Heart left ventricle (tissue), 16 donors: ENCODE measurements at regions not wholly inside any gene's neighbourhood (a gene's known extent, or its start where the extent isn't known, plus 50 kb on each side); places are given as distances from the start of the nearest gene placed in this dataset.

Experiments
- ATAC-seq, 4 donors: fragments of 200-7000 bp; cut with Tn5 transposase; one replicate each; pipeline ENCODE4 v1.9.1; 2020 to 2022; ENCODE audit warnings: moderate library complexity in 4 of 4, mild to moderate bottlenecking in 3 of 4, moderate number of reproducible peaks in 1 of 4
- DNase-seq, 5 donors: peaks; one replicate each; pipeline ENCODE4 v3.0.0-alpha.2; 2020
- H3K27ac ChIP-seq, 12 donors: fragments of 200-600 bp; sonication (generic) in 4 of 12; one replicate each; pipeline versions ENCODE4 v1.5.0 to v1.8.0; 2016 to 2022; ENCODE audit warnings: mild to moderate bottlenecking in 2 of 12
- H3K27me3 ChIP-seq, 9 donors: fragments of 200-600 bp; sonication (generic) in 2 of 9; one replicate each; pipeline versions ENCODE4 v1.5.1 to v1.8.0; 2016 to 2022; ENCODE audit warnings: mild to moderate bottlenecking in 3 of 9
- H3K36me3 ChIP-seq, 9 donors: fragments of 200-600 bp; sonication (generic) in 2 of 9; one replicate each; pipeline versions ENCODE4 v1.5.0 to v1.8.0; 2018 to 2022; ENCODE audit warnings: mild to moderate bottlenecking in 2 of 9
- H3K4me1 ChIP-seq, 12 donors: fragments of 200-600 bp; sonication (generic) in 4 of 12; one replicate each; pipeline versions ENCODE4 v1.5.0 to v1.8.0; 2016 to 2022; ENCODE audit warnings: mild to moderate bottlenecking in 3 of 12
- H3K4me3 ChIP-seq, 12 donors: fragments of 200-600 bp; sonication (generic) in 4 of 12; one replicate each; pipeline versions ENCODE4 v1.5.0 to v1.8.0; 2017 to 2022; ENCODE audit warnings: mild to moderate bottlenecking in 9 of 12, moderate library complexity in 4 of 12
- H3K9me3 ChIP-seq, 12 donors: fragments of 200-600 bp; sonication (generic) in 4 of 12; one replicate each; pipeline versions ENCODE4 v1.5.0 to v1.8.0; 2016 to 2022; ENCODE audit warnings: mild to moderate bottlenecking in 1 of 12
- CTCF ChIP-seq, 12 donors: fragments of 200-600 bp; sonication (generic) in 4 of 12; IDR thresholded peaks; one replicate each; pipeline versions ENCODE4 v1.5.0 to v1.8.0; 2018 to 2022; ENCODE audit warnings: antibody characterized with exemption in 12 of 12, mild to moderate bottlenecking in 5 of 12
- POLR2A ChIP-seq, 2 donors: fragments of 450-650 bp; IDR thresholded peaks; one replicate each; pipeline ENCODE4 v1.6.1; 2017; ENCODE audit warnings: antibody characterized with exemption in 2 of 2, mild to moderate bottlenecking in 2 of 2, moderate library complexity in 2 of 2
- WGBS, 4 donors: extraction: QIAGEN DNeasy Blood & Tissue Kit in 2 of 4; methylation state at CpG; one replicate each; pipeline versions ENCODE4 v1.1.5 to v1.1.7; 2013 to 2018; 5-methylcytosine and 5-hydroxymethylcytosine counted together
- intact Hi-C, 10 donors: fragments of 100-400 bp; cut with DNase I; formaldehyde crosslinking; loops; one replicate each; pipeline versions ENCODE4 v1.11.1 to v1.14.2; 2022
- donor health status: ischemic (EF 13 %, LVEDD 7.1; RV severe dilation, severe dysfunction).
- donor health status: healthy with polysubstance abuse.
- donor health status: DM: no; HTN: yes; CAD: no.
- donor health status: DM: no; HTN: no; CAD: no.
- donor health status: ischemic (EF 25% LVEDD 6.9; RV normal size, moderate dysfunction).
- donor health status: ischemic (EF 25% LVEDD 5.7; RV mildly dilated, moderate dysfunction).
- donor health status: healthy.
- donor health status: DM: yes; HTN: yes; CAD: no.
- donor health status: ischemic (EF 35%, LVEDD 5.7; RV mildly dilated, moderate dysfunction).
- donor health status: nonischemic (EF 11% LVEDD 7.7; RV severe dilation, severe dysfunction).
- donor health status: DM: yes; HTN: yes; CAD: no.
- donor health status: PGD.
- donor health status: ischemic (EF 29% LVEDD 5.4; RV normal size, mild dysfunction).
- donor health status: nonischemic (EF 23%, LVEDD 6.1; RV moderate dilation, normal function).

- intact Hi-C loops, result no loop called here
- Histone ChIP-seq H3K27ac (no peak overlapping the region), H3K4me3 (no peak overlapping the region), H3K27me3 (no peaks in the 10 kb centered on the region), H3K36me3 (no peaks in the 10 kb centered on the region), H3K9me3 (no peaks in the 10 kb centered on the region), H3K4me1 (no peaks in the 10 kb centered on the region)
- 87 to 92% (median 90%) methylated on average over 3 of the region's 3 CpGs for WGBS, 4 donors
- DNase-seq (no peak), ATAC-seq (no peak)
- TF ChIP-seq POLR2A (IDR thresholded peaks at IDR 0.05), result no peak
- TF ChIP-seq CTCF (IDR thresholded peaks at IDR 0.05), result no peak
These were observed 719.2 kb upstream of the LRRN3 start for GRCh38 chr7:110371709-110372108.

GRCh38 chr7:110372685-110373084 lies 718.2 kb upstream of the LRRN3 start:
- intact Hi-C loops, result no loop called here
- DNase-seq (no peak), ATAC-seq (no peak)
- no peaks in the 10 kb centered on the region for H3K9me3 ChIP-seq
- TF ChIP-seq CTCF (IDR thresholded peaks at IDR 0.05) (no peak), POLR2A (IDR thresholded peaks at IDR 0.05) (no peak)
- no peaks in the 10 kb centered on the region for H3K36me3 ChIP-seq
- WGBS, 4 donors, result 85 to 87% (median 86%) methylated on average over 2 of the region's 2 CpGs
- H3K27ac ChIP-seq, result no peak overlapping the region
- H3K27me3 ChIP-seq, result no peaks in the 10 kb centered on the region
- H3K4me1 ChIP-seq, result no peaks in the 10 kb centered on the region
- H3K4me3 ChIP-seq, result no peak overlapping the region

GRCh38 chr7:110373416-110373815 lies 717.5 kb upstream of the LRRN3 start:
- H3K27ac ChIP-seq, result no peak overlapping the region
- TF ChIP-seq POLR2A (IDR thresholded peaks at IDR 0.05) (no peak), CTCF (IDR thresholded peaks at IDR 0.05) (no peak)
- no peaks in the 10 kb centered on the region for H3K9me3 ChIP-seq
- 90 to 96% (median 92%) methylated on average over 1 of the region's 1 CpG for WGBS, 4 donors
- DNase-seq, result no peak
- H3K27me3 ChIP-seq, result no peaks in the 10 kb centered on the region
- ATAC-seq, result no peak
- no peaks in the 10 kb centered on the region for H3K4me1 ChIP-seq
- no peak overlapping the region for H3K4me3 ChIP-seq
- no peaks in the 10 kb centered on the region for H3K36me3 ChIP-seq
- intact Hi-C loops, result no loop called here

GRCh38 chr7:110373859-110374258 lies 717.1 kb upstream of the LRRN3 start:
- intact Hi-C loops, result no loop called here
- DNase-seq, result no peak
- no peak for TF ChIP-seq POLR2A (IDR thresholded peaks at IDR 0.05)
- no peak for TF ChIP-seq CTCF (IDR thresholded peaks at IDR 0.05)

More at GRCh38 chr7:110373859-110374258, 717.1 kb upstream of the LRRN3 start:
- Histone ChIP-seq H3K27ac (no peak overlapping the region), H3K36me3 (no peaks in the 10 kb centered on the region), H3K4me3 (no peak overlapping the region), H3K27me3 (no peaks in the 10 kb centered on the region), H3K9me3 (no peaks in the 10 kb centered on the region), H3K4me1 (no peaks in the 10 kb centered on the region)
- 87 to 93% (median 89%) methylated on average over 2 of the region's 2 CpGs for WGBS, 4 donors
- ATAC-seq, result no peak
